ENCODE measurements at regions not wholly inside any gene's neighbourhood (a gene's known extent, or its start where the extent isn't known, plus 50 kb on each side); places are given as distances from the start of the nearest gene placed in this dataset.
"Not testable (repeated sequence)": the region's sequence is repeated elsewhere in the genome, so short reads cannot be mapped to it uniquely, and the experiment has no call there.

- DNase-seq (ENCODE audit: low read depth, low spot score); in situ Hi-C loops (cut with HindIII; ENCODE audit: low pct_unique_long_range_greater_than_20kb, low sequenced_read_pairs): not testable (repeated sequence)
Measured at GRCh38 chr15:20637499-20637898, 95.9 kb upstream of the GOLGA6L6 start.

GRCh38 chr15:20629526-20629925 lies 87.9 kb upstream of the GOLGA6L6 start:
- in situ Hi-C loops (cut with HindIII; ENCODE audit: low pct_unique_long_range_greater_than_20kb, low sequenced_read_pairs): not testable (repeated sequence)

GRCh38 chr15:20628538-20628937 lies 86.9 kb upstream of the GOLGA6L6 start:
- DNase-seq (ENCODE audit: low read depth, low spot score); in situ Hi-C loops (cut with HindIII; ENCODE audit: low pct_unique_long_range_greater_than_20kb, low sequenced_read_pairs): not testable (repeated sequence)

More at GRCh38 chr15:20629526-20629925, 87.9 kb upstream of the GOLGA6L6 start:
- not testable (repeated sequence) for DNase-seq (ENCODE audit: low read depth, low spot score)

GRCh38 chr15:20625469-20625868 lies 83.9 kb upstream of the GOLGA6L6 start:
- DNase-seq (ENCODE audit: low read depth, low spot score); in situ Hi-C loops (cut with HindIII; ENCODE audit: low pct_unique_long_range_greater_than_20kb, low sequenced_read_pairs): not testable (repeated sequence)

GRCh38 chr15:20624085-20624484 lies 82.5 kb upstream of the GOLGA6L6 start:
- in situ Hi-C loops (cut with HindIII; ENCODE audit: low pct_unique_long_range_greater_than_20kb, low sequenced_read_pairs): not testable (repeated sequence)
- DNase-seq (ENCODE audit: low read depth, low spot score): peak; percentile 56

- DNase-seq (ENCODE audit: low read depth, low spot score); in situ Hi-C loops (cut with HindIII; ENCODE audit: low pct_unique_long_range_greater_than_20kb, low sequenced_read_pairs): not testable (repeated sequence)
Measured at GRCh38 chr15:20622117-20622516, 80.5 kb upstream of the GOLGA6L6 start.

GRCh38 chr15:20614549-20614948 lies 72.9 kb upstream of the GOLGA6L6 start:
- DNase-seq (ENCODE audit: low read depth, low spot score); in situ Hi-C loops (cut with HindIII; ENCODE audit: low pct_unique_long_range_greater_than_20kb, low sequenced_read_pairs): not testable (repeated sequence)

- DNase-seq (ENCODE audit: low read depth, low spot score); in situ Hi-C loops (cut with HindIII; ENCODE audit: low pct_unique_long_range_greater_than_20kb, low sequenced_read_pairs): not testable (repeated sequence)
Measured at GRCh38 chr15:20612796-20613195, 71.2 kb upstream of the GOLGA6L6 start.

GRCh38 chr15:20612356-20612755 lies 70.8 kb upstream of the GOLGA6L6 start:
- not testable (repeated sequence) for DNase-seq (ENCODE audit: low read depth, low spot score)

GRCh38 chr15:20611667-20612290 lies 70.2 kb upstream of the GOLGA6L6 start:
- DNase-seq (ENCODE audit: low read depth, low spot score); in situ Hi-C loops (cut with HindIII; ENCODE audit: low pct_unique_long_range_greater_than_20kb, low sequenced_read_pairs): not testable (repeated sequence)

More at GRCh38 chr15:20612356-20612755, 70.8 kb upstream of the GOLGA6L6 start:
- in situ Hi-C loops (cut with HindIII; ENCODE audit: low pct_unique_long_range_greater_than_20kb, low sequenced_read_pairs): not testable (repeated sequence)

GRCh38 chr15:20608179-20608578 lies 66.6 kb upstream of the GOLGA6L6 start:
- in situ Hi-C loops (cut with HindIII; ENCODE audit: low pct_unique_long_range_greater_than_20kb, low sequenced_read_pairs); DNase-seq (ENCODE audit: low read depth, low spot score): not testable (repeated sequence)

- DNase-seq (ENCODE audit: low read depth, low spot score); in situ Hi-C loops (cut with HindIII; ENCODE audit: low pct_unique_long_range_greater_than_20kb, low sequenced_read_pairs): not testable (repeated sequence)
Measured at GRCh38 chr15:20597245-20597644, 55.6 kb upstream of the GOLGA6L6 start.

GRCh38 chr15:20594219-20594618 lies 52.6 kb upstream of the GOLGA6L6 start:
- in situ Hi-C loops (cut with HindIII; ENCODE audit: low pct_unique_long_range_greater_than_20kb, low sequenced_read_pairs); DNase-seq (ENCODE audit: low read depth, low spot score): not testable (repeated sequence)

- in situ Hi-C loops (cut with HindIII; ENCODE audit: low pct_unique_long_range_greater_than_20kb, low sequenced_read_pairs); DNase-seq (ENCODE audit: low read depth, low spot score): not testable (repeated sequence)
Measured at GRCh38 chr15:20591936-20592335, 50.3 kb upstream of the GOLGA6L6 start.

All from SK-MEL-5 (cell line).